ENCODE measurements at regions not wholly inside any gene's neighbourhood (a gene's known extent, or its start where the extent isn't known, plus 50 kb on each side); places are given as distances from the start of the nearest gene placed in this dataset.

- ChIA-PET POLR2A (no interaction called here), CTCF (interaction anchor here (1.4 kb wide), 1 partner anchor 43 kb away, joined by 3 read pairs; no protein-coding TSS in a partner anchor)
- Mint-ChIP-seq H3K9me3 (ENCODE audit: insufficient read depth) (no peaks in the 10 kb centered on the region), H3K27ac (no peak overlapping the region), H3K4me3 (no peak overlapping the region), H3K27me3 (peaks cover 3% of the 10 kb centered on the region), H3K4me1 (no peaks in the 10 kb centered on the region)
- Histone ChIP-seq H3K4me2 (replicated peaks; ENCODE audit: low read depth, low read length, poor library complexity, severe bottlenecking) (no peak overlapping the region), H3K4me3 (ENCODE audit: control extremely low read depth in 1 of 5, extremely low read depth in 1 of 5, insufficient read depth in 1 of 5, low read depth in 2 of 5, low read length in 4 of 5) (no peak overlapping the region), H2AFZ (ENCODE audit: insufficient read depth, low read depth, low read length, poor library complexity, severe bottlenecking) (no peak overlapping the region), H3K27ac (ENCODE audit: low read length in 2 of 2) (no peak overlapping the region), H4K20me1 (ENCODE audit: control insufficient read depth, insufficient read depth, low read length, poor library complexity, severe bottlenecking) (no peaks in the 10 kb centered on the region), H3K4me1 (ENCODE audit: control insufficient read depth in 2 of 2, insufficient read depth in 2 of 2, low read length in 2 of 2) (no peaks in the 10 kb centered on the region), H3K27me3 (replicated peaks in 1 of 4; ENCODE audit: control extremely low read depth in 1 of 4, control insufficient read depth in 3 of 4, insufficient read depth in 4 of 4, low read length in 3 of 4) (no peaks in the 10 kb centered on the region), H3K9ac (ENCODE audit: low read length) (no peak overlapping the region), H3K36me3 (replicated peaks in 1 of 2; ENCODE audit: control extremely low read depth in 1 of 2, control insufficient read depth in 1 of 2, extremely low read depth in 1 of 2, insufficient read depth in 2 of 2, low read length in 1 of 2) (no peaks in the 10 kb centered on the region), H3K79me2 (ENCODE audit: control insufficient read depth, insufficient read depth, low read length) (no peaks in the 10 kb centered on the region), H3K9me3 (ENCODE audit: control extremely low read depth in 1 of 3, control insufficient read depth in 2 of 3, insufficient read depth in 1 of 3, low read length in 2 of 3) (no peaks in the 10 kb centered on the region)
- TF ChIP-seq, protein P1, sequence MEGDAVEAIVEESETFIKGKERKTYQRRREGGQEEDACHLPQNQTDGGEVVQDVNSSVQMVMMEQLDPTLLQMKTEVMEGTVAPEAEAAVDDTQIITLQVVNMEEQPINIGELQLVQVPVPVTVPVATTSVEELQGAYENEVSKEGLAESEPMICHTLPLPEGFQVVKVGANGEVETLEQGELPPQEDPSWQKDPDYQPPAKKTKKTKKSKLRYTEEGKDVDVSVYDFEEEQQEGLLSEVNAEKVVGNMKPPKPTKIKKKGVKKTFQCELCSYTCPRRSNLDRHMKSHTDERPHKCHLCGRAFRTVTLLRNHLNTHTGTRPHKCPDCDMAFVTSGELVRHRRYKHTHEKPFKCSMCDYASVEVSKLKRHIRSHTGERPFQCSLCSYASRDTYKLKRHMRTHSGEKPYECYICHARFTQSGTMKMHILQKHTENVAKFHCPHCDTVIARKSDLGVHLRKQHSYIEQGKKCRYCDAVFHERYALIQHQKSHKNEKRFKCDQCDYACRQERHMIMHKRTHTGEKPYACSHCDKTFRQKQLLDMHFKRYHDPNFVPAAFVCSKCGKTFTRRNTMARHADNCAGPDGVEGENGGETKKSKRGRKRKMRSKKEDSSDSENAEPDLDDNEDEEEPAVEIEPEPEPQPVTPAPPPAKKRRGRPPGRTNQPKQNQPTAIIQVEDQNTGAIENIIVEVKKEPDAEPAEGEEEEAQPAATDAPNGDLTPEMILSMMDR (IDR thresholded peaks at IDR 0.05) = no peak
- TF ChIP-seq EZH2 (IDR thresholded peaks at IDR 0.05; ENCODE audit: borderline replicate concordance, insufficient read depth, low read depth, low read length, poor library complexity, severe bottlenecking) = no peak
- ATAC-seq (ENCODE audit: low read depth) = no peak
- intact Hi-C loops (cut with micrococcal nuclease) = no loop called here
- no CpG with 5 or more reads among the region's 5 CpGs for WGBS (ENCODE audit: insufficient coverage)
- DNase-seq = no peak
Measured at GRCh38 chr12:24479131-24479530, 469.8 kb downstream of the BCAT1 start.

- no peaks in the 10 kb centered on the region for H3K9me3 ChIP-seq (ENCODE audit: control extremely low read depth in 1 of 3, control insufficient read depth in 2 of 3, insufficient read depth in 1 of 3, low read length in 2 of 3)
- no peak overlapping the region for H3K4me2 ChIP-seq (replicated peaks; ENCODE audit: low read depth, low read length, poor library complexity, severe bottlenecking)
- ChIA-PET POLR2A (no interaction called here), CTCF (interaction anchor here (0.8 to 1.4 kb wide), 2 partner anchors 19 to 42 kb away, joined by 3 read pairs; no protein-coding TSS in a partner anchor)
- no peak overlapping the region for H3K27ac ChIP-seq (ENCODE audit: low read length in 2 of 2)
- Mint-ChIP-seq H3K27me3 (peaks cover 3% of the 10 kb centered on the region), H3K27ac (no peak overlapping the region), H3K9me3 (ENCODE audit: insufficient read depth) (no peaks in the 10 kb centered on the region), H3K4me1 (no peaks in the 10 kb centered on the region), H3K4me3 (no peak overlapping the region)
- H3K4me3 ChIP-seq (ENCODE audit: control extremely low read depth in 1 of 5, extremely low read depth in 1 of 5, insufficient read depth in 1 of 5, low read depth in 2 of 5, low read length in 4 of 5) = no peak overlapping the region
- H3K4me1 ChIP-seq (ENCODE audit: control insufficient read depth in 2 of 2, insufficient read depth in 2 of 2, low read length in 2 of 2) = no peaks in the 10 kb centered on the region
- ATAC-seq (ENCODE audit: low read depth) = no peak
- DNase-seq = no peak
- no peaks in the 10 kb centered on the region for H3K36me3 ChIP-seq (replicated peaks in 1 of 2; ENCODE audit: control extremely low read depth in 1 of 2, control insufficient read depth in 1 of 2, extremely low read depth in 1 of 2, insufficient read depth in 2 of 2, low read length in 1 of 2)
- H3K79me2 ChIP-seq (ENCODE audit: control insufficient read depth, insufficient read depth, low read length) = no peaks in the 10 kb centered on the region
- H2AFZ ChIP-seq (ENCODE audit: insufficient read depth, low read depth, low read length, poor library complexity, severe bottlenecking) = no peak overlapping the region
- WGBS (ENCODE audit: insufficient coverage) = 87% methylated on average over 1 of the region's 1 CpG
- no peaks in the 10 kb centered on the region for H3K27me3 ChIP-seq (replicated peaks in 1 of 4; ENCODE audit: control extremely low read depth in 1 of 4, control insufficient read depth in 3 of 4, insufficient read depth in 4 of 4, low read length in 3 of 4)
- no peak overlapping the region for H3K9ac ChIP-seq (ENCODE audit: low read length)
- TF ChIP-seq, protein P1 (IDR thresholded peaks at IDR 0.05) = no peak
- no peak for TF ChIP-seq EZH2 (IDR thresholded peaks at IDR 0.05; ENCODE audit: borderline replicate concordance, insufficient read depth, low read depth, low read length, poor library complexity, severe bottlenecking)
- no peaks in the 10 kb centered on the region for H4K20me1 ChIP-seq (ENCODE audit: control insufficient read depth, insufficient read depth, low read length, poor library complexity, severe bottlenecking)
- intact Hi-C loops (cut with micrococcal nuclease) = no loop called here
Measured at GRCh38 chr12:24478254-24478653, 470.6 kb downstream of the BCAT1 start.
